HG02973 (cell line): ENCODE measurements at regions not wholly inside any gene's neighbourhood (a gene's known extent, or its start where the extent isn't known, plus 50 kb on each side); places are given as distances from the start of the nearest gene placed in this dataset.

Experiments
- ATAC-seq: cut with Tn5 transposase; IDR thresholded peaks from one replicate; pipeline ENCODE4 v1.9.1; 2021; ENCODE audit warnings: moderate library complexity; ENCODE audit not compliant: unreplicated experiment

- no peak for ATAC-seq
These were observed 59.4 kb upstream of the HAAO start for GRCh38 chr2:42851740-42852250.

- ATAC-seq = no peak
These were observed 58.8 kb upstream of the HAAO start for GRCh38 chr2:42851186-42851585.

- no peak for ATAC-seq
These were observed 57.8 kb upstream of the HAAO start for GRCh38 chr2:42850016-42850805.

GRCh38 chr2:42849311-42849710 is 56.9 kb upstream of the HAAO start:
- no peak for ATAC-seq

GRCh38 chr2:42848726-42849290 is 56.4 kb upstream of the HAAO start:
- ATAC-seq = no peak

- no peak for ATAC-seq
These were observed 55.9 kb upstream of the HAAO start for GRCh38 chr2:42848265-42848664.

GRCh38 chr2:42847596-42848151 is 55.3 kb upstream of the HAAO start:
- ATAC-seq = no peak

- no peak for ATAC-seq
These were observed 54.7 kb upstream of the HAAO start for GRCh38 chr2:42846932-42847595.

GRCh38 chr2:42846026-42846425 is 53.6 kb upstream of the HAAO start:
- ATAC-seq = no peak

- no peak for ATAC-seq
These were observed 52.8 kb upstream of the HAAO start for GRCh38 chr2:42844901-42845821.

GRCh38 chr2:42844366-42844765 is 52.0 kb upstream of the HAAO start:
- ATAC-seq = no peak

- ATAC-seq = no peak
These were observed 51.2 kb upstream of the HAAO start for GRCh38 chr2:42843611-42844010.

- ATAC-seq = no peak
These were observed 50.7 kb upstream of the HAAO start for GRCh38 chr2:42843131-42843530.

- no peak for ATAC-seq
These were observed 50.1 kb upstream of the HAAO start for GRCh38 chr2:42842466-42842865.
